Endothelial cell of umbilical vein (primary cell): ENCODE measurements at regions not wholly inside any gene's neighbourhood (a gene's known extent, or its start where the extent isn't known, plus 50 kb on each side); places are given as distances from the start of the nearest gene placed in this dataset.

Experiments
- CTCF ChIP-seq, 2 donors: IDR thresholded peaks; 1 replicate in 1 of 2; 2 replicates in 1 of 2; pipeline ENCODE4 v1.5.1; 2011; ENCODE audit warnings: low read length in 2 of 2, mild to moderate bottlenecking in 2 of 2, moderate library complexity in 2 of 2, control low read depth in 1 of 2, inconsistent platforms in 1 of 2, low read depth in 1 of 2; ENCODE audit not compliant: insufficient read depth in 1 of 2; ENCODE audit errors: extremely low read depth in 1 of 2
- EZH2 ChIP-seq: IDR thresholded peaks from 2 replicates; pipeline ENCODE4 v1.6.1; 2012; ENCODE audit warnings: borderline replicate concordance, low read depth, mild to moderate bottlenecking, moderate library complexity, low read length, inconsistent platforms; ENCODE audit not compliant: severe bottlenecking
- FOS ChIP-seq: IDR thresholded peaks from 2 replicates; pipeline ENCODE4 v1.6.1; 2011; ENCODE audit warnings: mild to moderate bottlenecking, low read length, moderate library complexity, borderline replicate concordance; ENCODE audit not compliant: insufficient read depth
- JUN ChIP-seq: IDR thresholded peaks from 2 replicates; pipeline ENCODE4 v1.6.1; 2011; ENCODE audit warnings: borderline replicate concordance, low read depth; ENCODE audit not compliant: insufficient read length, insufficient read depth
- MYC ChIP-seq: IDR thresholded peaks from one replicate; pipeline ENCODE4 v1.6.1; 2011; ENCODE audit warnings: mild to moderate bottlenecking, low read depth, low read length
- POLR2A ChIP-seq: IDR thresholded peaks from 2 replicates; pipeline ENCODE4 v1.6.1; 2012; ENCODE audit warnings: low read depth, mild to moderate bottlenecking, control low read depth, low read length
- POLR2AphosphoS5 ChIP-seq: IDR thresholded peaks from 2 replicates; pipeline ENCODE4 v1.6.1; 2012; ENCODE audit warnings: low read depth, mild to moderate bottlenecking, control low read depth, low read length, moderate library complexity; ENCODE audit not compliant: insufficient read depth

DNA sequence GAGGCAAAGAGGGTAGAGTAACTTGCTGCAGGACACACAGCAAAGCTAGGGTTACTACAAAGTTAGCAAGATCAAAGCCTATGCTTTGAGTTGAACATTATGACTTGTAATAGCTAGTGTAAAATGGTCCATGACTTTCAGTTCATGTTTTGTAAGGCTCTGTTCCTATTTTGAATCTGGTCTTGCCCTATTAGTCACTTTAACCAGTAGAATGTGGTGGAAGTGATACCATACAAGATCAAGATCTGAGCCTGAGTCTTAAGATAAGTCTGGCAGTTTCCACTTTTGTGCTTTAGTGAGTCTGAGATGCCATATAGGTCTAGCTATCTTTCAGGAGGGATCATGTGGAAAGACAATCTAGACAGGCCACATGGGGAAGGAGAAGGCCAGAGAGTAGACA lies 282.1 kb upstream of the BRINP3 start:
- TF ChIP-seq POLR2A (no peak), CTCF (IDR thresholded peaks at IDR 0.05; ENCODE audit: extremely low read depth in 1 of 2, insufficient read depth in 1 of 2, low read depth in 1 of 2, low read length in 2 of 2) (no peak), JUN (no peak), POLR2AphosphoS5 (no peak), MYC (no peak), EZH2 (no peak), FOS (no peak)
